WTC11 (cell line): ENCODE measurements at regions not wholly inside any gene's neighbourhood (a gene's known extent, or its start where the extent isn't known, plus 50 kb on each side); places are given as distances from the start of the nearest gene placed in this dataset.

Source experiments
- ELF4 ChIP-seq: sonication (generic); formaldehyde crosslinking; IDR thresholded peaks from 2 replicates; pipeline ENCODE4 v1.8.1; 2022; ENCODE audit warnings: low read depth, mild to moderate bottlenecking, moderate library complexity, missing genetic modification reagents
- ESRRA ChIP-seq: sonication (generic); formaldehyde crosslinking; IDR thresholded peaks from 2 replicates; pipeline ENCODE4 v1.8.1; 2022; ENCODE audit warnings: mild to moderate bottlenecking, missing genetic modification reagents, borderline replicate concordance
- GABPB1 ChIP-seq: sonication (generic); formaldehyde crosslinking; IDR thresholded peaks from 2 replicates; pipeline ENCODE4 v1.8.1; 2023; ENCODE audit warnings: mild to moderate bottlenecking, missing genetic modification reagents
- MLX ChIP-seq: sonication (generic); formaldehyde crosslinking; IDR thresholded peaks from 2 replicates; pipeline ENCODE4 v1.8.1; 2023; ENCODE audit warnings: mild to moderate bottlenecking, missing genetic modification reagents, moderate library complexity
- NR3C1 ChIP-seq: sonication (generic); formaldehyde crosslinking; conservative IDR thresholded peaks from 2 replicates; pipeline ENCODE4 v1.8.1; 2023; ENCODE audit warnings: low read depth, mild to moderate bottlenecking, missing genetic modification reagents
- PRDM15 ChIP-seq: sonication (generic); formaldehyde crosslinking; IDR thresholded peaks from 2 replicates; pipeline ENCODE4 v1.8.0; 2022; ENCODE audit warnings: missing genetic modification reagents
- RELA ChIP-seq: sonication (generic); formaldehyde crosslinking; IDR thresholded peaks from 2 replicates; pipeline ENCODE4 v1.8.1; 2022; ENCODE audit warnings: missing genetic modification reagents, mild to moderate bottlenecking, borderline replicate concordance
- TCF7 ChIP-seq: sonication (generic); formaldehyde crosslinking; IDR thresholded peaks from 2 replicates; pipeline ENCODE4 v1.8.0; 2022; ENCODE audit warnings: mild to moderate bottlenecking, low read depth, missing genetic modification reagents, moderate library complexity
- TEAD4 ChIP-seq: sonication (generic); formaldehyde crosslinking; IDR thresholded peaks from 2 replicates; pipeline ENCODE4 v1.8.0; 2022; ENCODE audit warnings: mild to moderate bottlenecking, missing genetic modification reagents
- ZNF281 ChIP-seq: sonication (generic); formaldehyde crosslinking; IDR thresholded peaks from 2 replicates; pipeline ENCODE4 v1.8.0; 2023; ENCODE audit warnings: mild to moderate bottlenecking, missing genetic modification reagents
- TF ChIP-seq, protein P1 (sequence below): fragments of 200-600 bp; IDR thresholded peaks from 2 replicates; pipeline ENCODE4 v1.8.0; 2022; ENCODE audit warnings: antibody characterized with exemption
- TF ChIP-seq, protein P2 (sequence below): sonication (generic); formaldehyde crosslinking; IDR thresholded peaks from 2 replicates; pipeline ENCODE4 v1.8.1; 2023; ENCODE audit warnings: mild to moderate bottlenecking, moderate library complexity, missing genetic modification reagents
- TF ChIP-seq, protein P3 (sequence below): sonication (generic); formaldehyde crosslinking; IDR thresholded peaks from 2 replicates; pipeline ENCODE4 v1.8.0; 2022; ENCODE audit warnings: mild to moderate bottlenecking, missing genetic modification reagents
- TF ChIP-seq, protein P4 (sequence below): sonication (generic); formaldehyde crosslinking; IDR thresholded peaks from 2 replicates; pipeline ENCODE4 v1.8.0; 2023; ENCODE audit warnings: missing genetic modification reagents

- TF ChIP-seq ESRRA (CRISPR knock-in tag) (no peak), GABPB1 (CRISPR knock-in tag) (no peak), TCF7 (CRISPR knock-in tag) (no peak), MLX (CRISPR knock-in tag) (no peak), PRDM15 (CRISPR knock-in tag) (no peak), ELF4 (no peak), NR3C1 (CRISPR knock-in tag) (no peak), TEAD4 (CRISPR knock-in tag) (no peak), ZNF281 (CRISPR knock-in tag) (no peak), RELA (CRISPR knock-in tag) (no peak)
- TF ChIP-seq, protein P1, sequence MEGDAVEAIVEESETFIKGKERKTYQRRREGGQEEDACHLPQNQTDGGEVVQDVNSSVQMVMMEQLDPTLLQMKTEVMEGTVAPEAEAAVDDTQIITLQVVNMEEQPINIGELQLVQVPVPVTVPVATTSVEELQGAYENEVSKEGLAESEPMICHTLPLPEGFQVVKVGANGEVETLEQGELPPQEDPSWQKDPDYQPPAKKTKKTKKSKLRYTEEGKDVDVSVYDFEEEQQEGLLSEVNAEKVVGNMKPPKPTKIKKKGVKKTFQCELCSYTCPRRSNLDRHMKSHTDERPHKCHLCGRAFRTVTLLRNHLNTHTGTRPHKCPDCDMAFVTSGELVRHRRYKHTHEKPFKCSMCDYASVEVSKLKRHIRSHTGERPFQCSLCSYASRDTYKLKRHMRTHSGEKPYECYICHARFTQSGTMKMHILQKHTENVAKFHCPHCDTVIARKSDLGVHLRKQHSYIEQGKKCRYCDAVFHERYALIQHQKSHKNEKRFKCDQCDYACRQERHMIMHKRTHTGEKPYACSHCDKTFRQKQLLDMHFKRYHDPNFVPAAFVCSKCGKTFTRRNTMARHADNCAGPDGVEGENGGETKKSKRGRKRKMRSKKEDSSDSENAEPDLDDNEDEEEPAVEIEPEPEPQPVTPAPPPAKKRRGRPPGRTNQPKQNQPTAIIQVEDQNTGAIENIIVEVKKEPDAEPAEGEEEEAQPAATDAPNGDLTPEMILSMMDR = no peak
- TF ChIP-seq, protein P2, sequence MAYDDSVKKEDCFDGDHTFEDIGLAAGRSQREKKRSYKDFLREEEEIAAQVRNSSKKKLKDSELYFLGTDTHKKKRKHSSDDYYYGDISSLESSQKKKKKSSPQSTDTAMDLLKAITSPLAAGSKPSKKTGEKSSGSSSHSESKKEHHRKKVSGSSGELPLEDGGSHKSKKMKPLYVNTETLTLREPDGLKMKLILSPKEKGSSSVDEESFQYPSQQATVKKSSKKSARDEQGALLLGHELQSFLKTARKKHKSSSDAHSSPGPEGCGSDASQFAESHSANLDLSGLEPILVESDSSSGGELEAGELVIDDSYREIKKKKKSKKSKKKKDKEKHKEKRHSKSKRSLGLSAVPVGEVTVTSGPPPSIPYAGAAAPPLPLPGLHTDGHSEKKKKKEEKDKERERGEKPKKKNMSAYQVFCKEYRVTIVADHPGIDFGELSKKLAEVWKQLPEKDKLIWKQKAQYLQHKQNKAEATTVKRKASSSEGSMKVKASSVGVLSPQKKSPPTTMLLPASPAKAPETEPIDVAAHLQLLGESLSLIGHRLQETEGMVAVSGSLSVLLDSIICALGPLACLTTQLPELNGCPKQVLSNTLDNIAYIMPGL (CRISPR knock-in tag) = no peak
- TF ChIP-seq, protein P3, sequence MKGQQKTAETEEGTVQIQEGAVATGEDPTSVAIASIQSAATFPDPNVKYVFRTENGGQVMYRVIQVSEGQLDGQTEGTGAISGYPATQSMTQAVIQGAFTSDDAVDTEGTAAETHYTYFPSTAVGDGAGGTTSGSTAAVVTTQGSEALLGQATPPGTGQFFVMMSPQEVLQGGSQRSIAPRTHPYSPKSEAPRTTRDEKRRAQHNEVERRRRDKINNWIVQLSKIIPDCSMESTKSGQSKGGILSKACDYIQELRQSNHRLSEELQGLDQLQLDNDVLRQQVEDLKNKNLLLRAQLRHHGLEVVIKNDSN (CRISPR knock-in tag) = no peak
- TF ChIP-seq, protein P4, sequence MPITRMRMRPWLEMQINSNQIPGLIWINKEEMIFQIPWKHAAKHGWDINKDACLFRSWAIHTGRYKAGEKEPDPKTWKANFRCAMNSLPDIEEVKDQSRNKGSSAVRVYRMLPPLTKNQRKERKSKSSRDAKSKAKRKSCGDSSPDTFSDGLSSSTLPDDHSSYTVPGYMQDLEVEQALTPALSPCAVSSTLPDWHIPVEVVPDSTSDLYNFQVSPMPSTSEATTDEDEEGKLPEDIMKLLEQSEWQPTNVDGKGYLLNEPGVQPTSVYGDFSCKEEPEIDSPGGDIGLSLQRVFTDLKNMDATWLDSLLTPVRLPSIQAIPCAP (CRISPR knock-in tag) = no peak
Measured at GRCh38 chr7:84617265-84618030, 422.9 kb upstream of the SEMA3A start.
